OCI-M2 (cell line): ENCODE measurements at regions not wholly inside any gene's neighbourhood (a gene's known extent, or its start where the extent isn't known, plus 50 kb on each side); places are given as distances from the start of the nearest gene placed in this dataset.
"Not testable (repeated sequence)": the region's sequence is repeated elsewhere in the genome, so short reads cannot be mapped to it uniquely, and the experiment has no call there.

Experiments
- DNase-seq: peaks from one replicate; lab custom pipeline; 2025; ENCODE audit not compliant: unreplicated experiment; lab: John Stamatoyannopoulos, UW

DNA sequence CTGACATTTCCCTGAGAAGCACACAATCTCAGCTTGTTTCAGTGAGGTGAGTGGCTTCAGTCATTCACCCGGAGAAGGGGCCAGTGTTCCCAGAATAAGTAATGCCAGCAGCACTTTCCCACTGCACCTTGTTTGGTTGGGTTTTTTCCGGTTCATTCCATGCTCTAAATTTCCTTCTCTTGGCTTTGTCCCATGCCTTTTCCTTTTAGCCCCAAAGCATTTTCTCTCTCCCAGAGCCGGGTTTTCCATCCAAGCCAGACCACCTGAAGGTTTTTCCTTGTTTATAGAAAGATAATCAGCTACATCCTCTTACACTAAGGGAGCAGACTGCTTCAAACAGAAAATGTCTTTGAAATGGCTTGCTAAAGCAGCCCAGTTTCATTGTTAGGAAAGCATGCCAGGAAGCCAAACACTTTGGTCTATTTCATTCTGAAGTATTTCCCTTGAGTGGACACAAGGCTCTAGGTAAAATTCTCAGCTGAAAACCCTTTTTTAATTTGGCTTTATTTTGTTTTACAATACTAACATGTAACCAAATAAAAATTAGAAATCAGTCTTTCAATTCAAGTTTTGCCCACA is 501.6 kb downstream of the DTWD2 start:
- no peak for DNase-seq

DNA sequence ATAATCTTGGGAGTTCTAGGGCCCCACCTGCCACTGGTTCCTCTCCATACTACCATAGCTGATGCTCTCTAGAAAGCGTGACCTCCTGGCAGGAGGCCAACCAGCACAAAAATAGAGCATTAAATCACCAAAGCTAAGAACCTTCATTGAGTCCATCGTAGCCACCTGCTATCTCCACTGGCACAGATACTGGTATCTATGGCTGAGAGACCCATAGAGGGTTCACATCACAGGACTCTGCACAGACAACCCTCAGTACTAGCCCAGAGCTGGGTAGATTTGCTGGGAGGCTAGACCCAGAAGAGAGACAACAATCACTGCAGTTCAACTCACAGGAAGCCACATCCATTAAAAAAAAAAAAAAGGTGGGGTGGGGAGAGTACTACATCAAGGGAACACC is 509.1 kb downstream of the DTWD2 start:
- DNase-seq, result no peak

DNA sequence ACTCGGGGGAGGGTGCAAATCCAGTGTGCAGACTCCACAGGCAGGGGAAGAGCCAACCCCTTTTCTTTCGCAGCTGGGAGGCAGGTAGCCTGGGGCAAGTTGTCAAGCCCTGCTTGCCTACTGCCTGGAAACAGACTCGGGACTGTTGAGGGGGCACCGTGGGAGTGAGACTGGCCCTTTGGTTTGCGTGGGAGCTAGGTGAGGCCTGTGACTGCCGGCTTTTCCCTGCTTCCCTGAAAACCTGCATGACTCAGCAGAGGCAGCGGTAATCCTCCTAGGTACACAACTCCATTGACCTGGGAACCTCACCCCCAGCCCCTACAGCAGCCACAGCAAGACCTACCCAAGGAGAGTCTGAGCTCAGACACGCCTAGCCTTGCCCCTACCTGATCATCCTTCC is 509.5 kb downstream of the DTWD2 start:
- DNase-seq, result no peak

GRCh38 chr5:118468085-118468484 is 520.3 kb downstream of the DTWD2 start:
- DNase-seq, result no peak

DNA sequence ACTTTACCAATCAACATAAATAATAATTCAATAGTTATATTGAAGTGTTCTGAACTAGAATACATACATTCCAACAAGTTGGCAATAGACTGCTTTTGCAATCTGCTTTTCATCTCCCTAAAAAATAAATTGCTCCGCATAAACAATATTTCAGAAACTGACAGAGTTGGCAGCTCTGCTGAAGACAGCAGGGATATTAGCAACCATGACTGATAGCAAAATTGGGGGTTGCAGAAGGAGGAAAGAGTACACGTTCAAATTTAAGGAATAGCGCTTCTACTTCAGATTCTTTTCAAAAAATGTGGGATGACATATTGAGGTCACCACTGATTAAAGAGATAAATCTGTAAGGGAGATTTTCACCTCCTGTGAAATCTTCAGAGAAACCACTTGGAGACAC is 521.2 kb downstream of the DTWD2 start:
- DNase-seq, result no peak

DNA sequence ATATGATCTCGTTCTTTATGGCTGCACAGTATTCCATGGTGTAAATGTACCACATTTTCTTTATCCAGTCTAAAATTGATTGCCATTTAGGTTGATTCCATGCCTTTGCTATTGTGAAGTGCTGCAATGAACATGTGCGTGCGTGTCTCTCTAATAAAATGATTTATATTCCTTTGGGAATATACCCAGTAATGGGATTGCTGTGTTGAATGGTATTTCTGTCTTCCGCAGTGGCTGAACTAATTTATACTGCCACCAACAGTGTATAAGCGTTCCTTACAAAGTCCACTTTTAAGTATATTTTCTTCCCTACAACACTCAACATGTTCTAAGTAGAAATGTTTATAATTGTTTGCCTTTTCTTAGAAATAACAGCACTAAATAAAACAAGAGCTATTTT is 521.9 kb downstream of the DTWD2 start:
- DNase-seq, result no peak

GRCh38 chr5:118462276-118462675 is 526.1 kb downstream of the DTWD2 start:
- not testable (repeated sequence) for DNase-seq

DNA sequence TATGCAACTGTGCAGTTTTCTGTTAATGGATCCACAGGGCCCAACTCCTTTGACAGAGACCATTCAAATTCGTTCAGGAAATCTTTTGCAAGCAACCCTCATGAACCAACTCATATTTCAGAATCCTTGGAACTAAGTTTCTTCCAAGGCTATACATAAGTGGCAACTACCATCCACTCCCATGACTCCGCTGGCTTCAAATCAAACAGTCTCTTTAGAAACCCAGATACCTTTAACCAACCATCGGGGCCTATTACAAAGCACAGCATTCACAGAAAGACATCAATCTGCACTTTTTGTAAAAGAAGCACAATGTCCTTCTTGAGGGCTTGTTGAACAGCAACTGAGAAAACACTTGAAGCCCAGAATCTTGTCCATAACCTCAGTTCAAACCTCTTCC is 526.9 kb downstream of the DTWD2 start:
- no peak for DNase-seq

DNA sequence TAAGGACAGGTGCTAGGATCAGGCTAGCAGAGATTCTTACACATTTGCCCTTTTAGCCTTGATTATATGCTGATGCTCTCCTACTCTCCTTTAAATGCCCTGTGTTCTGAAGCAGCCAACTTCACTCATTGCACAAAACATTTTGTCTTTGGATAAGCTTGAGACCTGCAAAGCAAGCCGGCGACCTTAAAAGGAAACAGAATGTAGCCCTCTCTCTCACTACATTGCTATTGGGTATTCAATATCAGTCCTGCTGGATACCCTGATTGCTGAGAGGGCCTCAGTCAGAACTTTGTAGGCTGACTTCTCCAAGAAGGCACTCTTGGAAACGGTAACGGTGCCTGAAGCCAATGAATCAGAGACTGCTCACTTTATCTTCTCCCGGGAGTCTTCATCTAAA is 528.9 kb downstream of the DTWD2 start:
- no peak for DNase-seq

DNA sequence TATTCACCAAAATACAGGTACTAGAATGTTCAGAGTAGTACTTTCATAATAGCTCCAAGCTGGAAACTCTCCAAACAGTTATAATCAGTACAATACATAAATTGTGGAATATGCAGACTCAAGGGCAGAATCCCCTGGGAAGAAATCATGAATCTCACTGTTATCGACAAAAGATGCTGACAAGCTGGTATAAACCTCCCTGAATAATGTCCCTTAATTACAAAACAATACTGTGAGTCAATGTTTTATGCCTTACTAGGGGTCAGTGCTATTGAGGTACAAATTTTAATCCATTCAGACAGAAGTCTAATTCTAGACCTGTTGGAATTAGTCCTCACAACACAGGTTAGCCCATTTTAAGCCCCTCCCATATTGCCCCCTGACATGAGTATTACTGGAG is 532.3 kb downstream of the DTWD2 start:
- no peak for DNase-seq

- no peak for DNase-seq
Measured at GRCh38 chr5:118451697-118452247, 536.6 kb downstream of the DTWD2 start.

DNA sequence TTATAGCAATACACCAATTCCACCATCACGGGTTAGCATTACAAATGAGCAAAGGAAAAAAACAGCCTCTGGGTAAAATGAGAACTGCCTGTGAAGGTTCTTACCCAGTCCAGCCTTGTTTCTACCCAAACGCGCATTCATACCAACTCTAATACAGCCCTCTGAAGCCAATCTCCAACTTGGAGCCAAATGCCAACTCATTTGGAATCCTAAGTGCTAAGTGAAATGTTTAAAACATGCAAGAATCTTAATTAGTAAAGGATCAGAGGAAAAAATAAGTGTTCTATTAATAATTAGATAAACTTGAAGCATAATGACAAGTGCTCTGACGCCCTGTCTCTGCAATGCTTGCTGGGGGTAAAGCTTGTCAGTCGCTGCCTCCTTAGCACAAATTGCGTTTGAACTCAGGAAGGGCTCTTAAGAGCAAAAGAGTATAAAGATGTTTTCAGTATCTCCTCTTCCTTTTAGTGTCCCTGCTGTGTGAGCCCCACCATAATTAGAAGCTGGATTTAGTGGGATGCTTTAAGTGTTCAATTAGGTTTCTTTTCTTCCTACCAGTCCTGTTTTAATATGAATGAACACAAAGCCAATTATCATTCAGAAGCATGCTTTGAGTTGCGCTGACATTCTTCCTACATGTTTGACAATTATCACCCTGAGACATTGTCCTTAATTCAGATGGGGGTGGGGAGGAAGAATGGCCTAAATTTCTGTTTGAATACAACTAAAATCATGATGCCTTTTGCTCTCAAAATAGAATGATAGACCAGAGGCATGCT is 537.6 kb downstream of the DTWD2 start:
- DNase-seq, result no peak

DNA sequence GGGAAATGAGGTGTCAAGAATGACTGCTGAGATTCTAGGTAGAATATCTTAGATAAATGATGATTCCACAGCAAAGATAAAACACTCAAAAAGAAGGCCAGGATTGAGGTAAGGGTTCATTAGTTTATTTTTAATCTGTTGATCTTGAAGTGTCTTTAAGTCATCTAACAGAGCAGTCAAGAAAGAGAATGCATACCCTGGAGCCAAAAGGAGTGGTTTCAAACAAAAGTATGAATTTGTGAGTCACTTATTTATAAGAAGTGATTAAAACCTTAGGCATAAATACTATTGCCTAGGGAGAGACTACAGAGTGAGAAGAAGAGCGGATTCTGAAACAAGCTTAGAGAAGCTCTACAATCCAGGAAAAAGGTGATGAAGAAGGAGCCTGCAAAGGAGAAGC is 541.0 kb downstream of the DTWD2 start:
- no peak for DNase-seq

- DNase-seq, result no peak
Measured at GRCh38 chr5:118441956-118442355, 546.4 kb downstream of the DTWD2 start.

GRCh38 chr5:118441034-118441433 is 547.3 kb downstream of the DTWD2 start:
- no peak for DNase-seq

DNA sequence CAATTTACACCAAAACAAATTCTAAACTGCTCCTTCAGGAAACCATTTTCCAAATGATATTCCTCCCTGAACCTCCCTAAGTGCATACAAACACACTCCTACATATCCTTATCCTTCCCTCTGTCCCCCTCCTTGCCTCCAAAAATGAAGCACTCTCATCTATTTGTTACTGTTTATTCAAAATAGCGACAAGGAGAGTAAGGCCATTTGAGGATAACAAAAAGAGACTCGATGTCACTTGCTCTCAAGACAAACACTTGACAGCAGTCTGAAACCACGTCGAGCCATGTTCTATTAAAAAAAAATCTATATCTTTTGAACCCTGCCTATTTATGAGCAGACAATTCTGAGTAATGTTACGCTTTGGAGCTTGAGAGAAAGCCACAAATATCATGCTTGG is 547.9 kb downstream of the DTWD2 start:
- no peak for DNase-seq

DNA sequence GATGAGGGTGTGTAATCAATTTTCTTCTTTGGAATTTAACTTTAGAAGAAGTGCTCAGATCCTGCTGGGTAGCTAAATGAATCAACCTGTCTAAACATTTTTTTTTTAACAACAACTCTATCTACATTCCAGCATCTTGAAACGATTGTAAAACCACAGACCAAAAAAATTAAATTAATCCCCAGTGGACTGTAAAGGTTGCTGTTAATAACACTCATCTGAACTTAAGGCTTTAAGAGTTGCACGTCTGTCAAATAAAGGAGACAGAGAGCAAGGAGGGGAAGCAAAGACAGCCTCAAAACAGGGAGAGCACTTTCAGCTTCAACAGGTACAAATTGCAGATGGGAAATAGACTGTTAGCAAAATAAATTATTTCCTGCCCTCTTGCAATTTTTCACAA is 548.5 kb downstream of the DTWD2 start:
- no peak for DNase-seq

DNA sequence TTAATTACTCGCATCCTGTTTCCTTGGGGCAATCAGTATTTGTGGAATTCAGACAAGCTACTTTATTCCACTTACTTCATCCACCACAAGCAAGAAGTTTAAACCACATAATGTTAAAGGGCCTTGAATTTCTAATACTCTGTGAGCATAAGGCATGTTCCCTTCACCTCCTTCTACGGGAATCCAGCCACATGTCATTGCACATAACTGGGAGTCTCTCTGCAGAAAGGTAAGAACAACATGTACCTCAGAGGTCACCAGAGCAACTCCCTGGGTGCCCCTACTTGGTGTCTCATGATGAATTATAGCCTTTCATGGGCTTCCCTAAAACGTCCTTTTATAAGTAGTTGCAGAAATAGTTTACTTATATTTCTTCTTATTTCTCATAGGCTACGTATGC is 553.2 kb downstream of the DTWD2 start:
- no peak for DNase-seq

DNA sequence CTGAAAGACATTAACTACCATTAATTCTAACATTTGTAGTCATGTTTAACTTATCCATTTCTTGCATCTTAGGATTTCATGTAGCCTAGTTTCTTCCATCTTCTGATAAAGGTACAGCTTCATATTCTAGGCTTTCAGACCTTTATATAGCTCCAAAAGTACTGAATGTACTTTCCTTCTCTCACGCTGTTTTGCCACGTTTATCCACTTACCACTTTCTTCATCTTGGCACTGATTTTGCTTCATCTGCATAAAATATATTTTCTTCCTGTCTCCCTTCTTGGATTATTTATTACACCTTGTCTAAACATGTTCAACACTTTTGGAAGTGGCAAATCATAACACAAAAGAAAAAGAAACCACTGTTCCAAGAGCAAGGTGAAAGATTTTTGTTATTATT is 553.8 kb downstream of the DTWD2 start:
- DNase-seq, result no peak

DNA sequence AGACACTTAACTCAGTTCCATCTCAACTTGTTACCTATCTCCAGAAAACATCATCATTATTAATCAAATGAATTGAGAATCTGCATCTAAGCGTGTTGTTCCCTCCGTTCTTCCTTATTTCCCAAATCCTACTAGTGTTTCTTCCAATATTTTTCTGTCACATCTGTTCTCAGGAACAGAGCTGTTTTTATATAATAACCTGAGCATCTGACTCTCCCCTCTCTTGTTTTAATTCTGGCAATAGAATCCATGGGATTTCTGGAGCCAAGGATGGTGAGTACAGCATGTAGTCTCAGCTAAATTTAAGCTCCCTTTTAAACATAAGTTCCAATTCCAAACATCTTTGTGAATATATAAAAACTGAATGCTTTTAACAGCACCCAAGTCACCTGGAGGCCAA is 558.3 kb downstream of the DTWD2 start:
- DNase-seq, result no peak

GRCh38 chr5:118407958-118408357 is 580.4 kb downstream of the DTWD2 start:
- no peak for DNase-seq

DNA sequence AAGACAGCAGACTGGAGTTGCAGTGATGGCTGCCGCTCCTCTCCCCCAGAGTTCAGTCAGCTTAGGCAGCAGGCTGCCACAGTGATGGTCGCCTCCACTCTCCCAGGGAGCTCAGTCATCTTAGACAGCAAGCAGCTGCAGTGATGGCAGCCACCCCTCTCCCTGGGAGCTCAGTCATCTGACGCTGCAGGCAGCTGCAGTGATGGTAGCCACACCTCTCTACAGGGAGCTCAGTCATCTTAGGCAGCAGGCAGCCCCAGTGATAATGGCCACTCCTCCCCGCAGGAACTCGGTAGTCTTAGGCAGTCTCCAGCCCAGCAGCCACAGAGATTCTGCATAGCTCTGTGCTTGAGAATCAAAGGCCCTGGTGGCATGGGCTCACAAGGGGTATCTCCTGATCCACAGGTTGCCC is 582.7 kb downstream of the DTWD2 start:
- DNase-seq, result no peak

- no peak for DNase-seq
Measured at GRCh38 chr5:118397236-118397635, 591.1 kb downstream of the DTWD2 start.
